ENCODE measurements at regions not wholly inside any gene's neighbourhood (a gene's known extent, or its start where the extent isn't known, plus 50 kb on each side); places are given as distances from the start of the nearest gene placed in this dataset.

- no peak overlapping the region for H3K23ac ChIP-seq (ENCODE audit: insufficient read length, low read depth, low read length)
- H3K4me1 ChIP-seq (ENCODE audit: insufficient read depth, low read length), result no peaks in the 10 kb centered on the region
- H2BK120ac ChIP-seq (ENCODE audit: low read depth, low read length, poor library complexity, severe bottlenecking), result no peak overlapping the region
- H2BK20ac ChIP-seq (ENCODE audit: low read depth, low read length, poor library complexity, severe bottlenecking), result no peak overlapping the region
- no peak overlapping the region for H3K4ac ChIP-seq (ENCODE audit: low read depth, low read length)
- H3K27me3 ChIP-seq (ENCODE audit: insufficient read depth, low read length), result no peaks in the 10 kb centered on the region
- TF ChIP-seq, protein P1, sequence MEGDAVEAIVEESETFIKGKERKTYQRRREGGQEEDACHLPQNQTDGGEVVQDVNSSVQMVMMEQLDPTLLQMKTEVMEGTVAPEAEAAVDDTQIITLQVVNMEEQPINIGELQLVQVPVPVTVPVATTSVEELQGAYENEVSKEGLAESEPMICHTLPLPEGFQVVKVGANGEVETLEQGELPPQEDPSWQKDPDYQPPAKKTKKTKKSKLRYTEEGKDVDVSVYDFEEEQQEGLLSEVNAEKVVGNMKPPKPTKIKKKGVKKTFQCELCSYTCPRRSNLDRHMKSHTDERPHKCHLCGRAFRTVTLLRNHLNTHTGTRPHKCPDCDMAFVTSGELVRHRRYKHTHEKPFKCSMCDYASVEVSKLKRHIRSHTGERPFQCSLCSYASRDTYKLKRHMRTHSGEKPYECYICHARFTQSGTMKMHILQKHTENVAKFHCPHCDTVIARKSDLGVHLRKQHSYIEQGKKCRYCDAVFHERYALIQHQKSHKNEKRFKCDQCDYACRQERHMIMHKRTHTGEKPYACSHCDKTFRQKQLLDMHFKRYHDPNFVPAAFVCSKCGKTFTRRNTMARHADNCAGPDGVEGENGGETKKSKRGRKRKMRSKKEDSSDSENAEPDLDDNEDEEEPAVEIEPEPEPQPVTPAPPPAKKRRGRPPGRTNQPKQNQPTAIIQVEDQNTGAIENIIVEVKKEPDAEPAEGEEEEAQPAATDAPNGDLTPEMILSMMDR (conservative IDR thresholded peaks at IDR 0.05), result no peak
- H3K14ac ChIP-seq (ENCODE audit: insufficient read depth, low read length), result no peak overlapping the region
- H2BK5ac ChIP-seq (ENCODE audit: insufficient read length, low read length), result no peak overlapping the region
- H3K56ac ChIP-seq (ENCODE audit: insufficient read length, low read depth, low read length), result no peak overlapping the region
- H4K20me1 ChIP-seq (ENCODE audit: control insufficient read depth, insufficient read depth, insufficient read length), result no peaks in the 10 kb centered on the region
- H2BK15ac ChIP-seq (ENCODE audit: low read depth, low read length), result no peak overlapping the region
- H3K9me3 ChIP-seq (ENCODE audit: control insufficient read depth, low read depth, low read length), result no peaks in the 10 kb centered on the region
- no peak overlapping the region for H4K5ac ChIP-seq (ENCODE audit: insufficient read length, low read depth, low read length)
- H4K8ac ChIP-seq (replicated peaks; ENCODE audit: insufficient read length, low read depth, low read length), result no peak overlapping the region
- no peak overlapping the region for H3T11ph ChIP-seq (ENCODE audit: low read length)
- no CpG with 5 or more reads among the region's 3 CpGs for WGBS (ENCODE audit: extremely low coverage, insufficient read length, low lambda C conversion rate)
- H3K18ac ChIP-seq (ENCODE audit: insufficient read length, low read depth, low read length), result no peak overlapping the region
- no peak overlapping the region for H3K4me3 Mint-ChIP-seq
- H3K27me3 Mint-ChIP-seq (ENCODE audit: low read depth), result no peaks in the 10 kb centered on the region
- no peak for DNase-seq
- no peaks in the 10 kb centered on the region for H3K79me2 ChIP-seq (ENCODE audit: insufficient read depth, low read length)
- H3K79me1 ChIP-seq (ENCODE audit: insufficient read depth, low read depth, low read length, poor library complexity, severe bottlenecking), result no peaks in the 10 kb centered on the region
- H2AFZ ChIP-seq (ENCODE audit: low read length), result no peak overlapping the region
- no peak overlapping the region for H3K27ac Mint-ChIP-seq
- no peaks in the 10 kb centered on the region; a peak in 2 of 7 replicates for H3K36me3 Mint-ChIP-seq (ENCODE audit: insufficient read depth in 1 of 3, low read depth in 3 of 3)
- no peak overlapping the region for H2AK5ac ChIP-seq (ENCODE audit: insufficient read length, low read length)
- H4K91ac ChIP-seq (ENCODE audit: insufficient read length, low read depth, low read length), result no peak overlapping the region
- H3K4me2 ChIP-seq (ENCODE audit: insufficient read depth, insufficient read length, low read length), result no peak overlapping the region
- no peaks in the 10 kb centered on the region for H3K9me3 Mint-ChIP-seq
- H3K23me2 ChIP-seq (ENCODE audit: insufficient read length, low read depth, low read length, poor library complexity, severe bottlenecking), result no peaks in the 10 kb centered on the region
- H2BK12ac ChIP-seq (ENCODE audit: insufficient read length, low read depth, low read length), result no peak overlapping the region
- H3K4me1 Mint-ChIP-seq, result peaks cover 3% of the 10 kb centered on the region in 2 experiments; a peak in 2 of 4 replicates
- H3K27ac ChIP-seq (ENCODE audit: insufficient read length, low read depth, low read length), result no peak overlapping the region
- H3K9ac ChIP-seq (ENCODE audit: extremely low read depth, insufficient read length, low read length), result no peak overlapping the region
Measured at GRCh38 chr21:35683664-35684304, 376.5 kb downstream of the SETD4 start.

All from H9 (cell line).